Uterus (tissue), 2 donors: ENCODE measurements at regions not wholly inside any gene's neighbourhood (a gene's known extent, or its start where the extent isn't known, plus 50 kb on each side); places are given as distances from the start of the nearest gene placed in this dataset.

Experiments
- POLR2A ChIP-seq, 2 donors: fragments of 450-650 bp; IDR thresholded peaks; one replicate each; pipeline ENCODE4 v1.6.1; 2016; ENCODE audit warnings: antibody characterized with exemption in 2 of 2, mild to moderate bottlenecking in 1 of 2, moderate library complexity in 1 of 2
- TF ChIP-seq, protein P1 (sequence below), 4 experiments: fragments of 200-600 bp in 2 of 4; fragments of 450-650 bp in 2 of 4; sonication (generic) in 2 of 4; IDR thresholded peaks; one replicate each; pipeline ENCODE4 v1.5.1; 2016 to 2019; ENCODE audit warnings: antibody characterized with exemption in 4 of 4, mild to moderate bottlenecking in 2 of 4, moderate library complexity in 1 of 4

DNA sequence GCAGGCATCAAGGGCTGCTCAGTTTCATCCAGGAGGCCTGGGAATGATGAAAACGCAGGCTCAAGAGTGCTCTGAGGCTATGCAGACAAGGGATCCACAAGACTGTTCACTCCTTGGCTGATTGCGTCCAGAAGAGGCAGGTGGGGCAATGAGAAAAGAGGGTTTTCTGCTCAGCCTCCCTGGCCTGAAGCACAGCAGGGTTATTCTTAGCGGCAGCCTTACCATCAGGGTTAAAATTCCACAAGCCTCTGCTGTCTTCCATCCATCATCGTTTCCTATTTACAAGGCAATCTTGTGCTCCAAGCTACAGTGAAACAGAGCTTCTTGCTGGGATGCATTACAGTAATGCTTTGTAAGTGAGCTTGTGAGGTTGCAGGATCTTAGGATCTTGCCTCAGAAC lies 129.4 kb upstream of the SHH start:
- TF ChIP-seq POLR2A (IDR thresholded peaks at IDR 0.05), result no peak
- TF ChIP-seq, protein P1, sequence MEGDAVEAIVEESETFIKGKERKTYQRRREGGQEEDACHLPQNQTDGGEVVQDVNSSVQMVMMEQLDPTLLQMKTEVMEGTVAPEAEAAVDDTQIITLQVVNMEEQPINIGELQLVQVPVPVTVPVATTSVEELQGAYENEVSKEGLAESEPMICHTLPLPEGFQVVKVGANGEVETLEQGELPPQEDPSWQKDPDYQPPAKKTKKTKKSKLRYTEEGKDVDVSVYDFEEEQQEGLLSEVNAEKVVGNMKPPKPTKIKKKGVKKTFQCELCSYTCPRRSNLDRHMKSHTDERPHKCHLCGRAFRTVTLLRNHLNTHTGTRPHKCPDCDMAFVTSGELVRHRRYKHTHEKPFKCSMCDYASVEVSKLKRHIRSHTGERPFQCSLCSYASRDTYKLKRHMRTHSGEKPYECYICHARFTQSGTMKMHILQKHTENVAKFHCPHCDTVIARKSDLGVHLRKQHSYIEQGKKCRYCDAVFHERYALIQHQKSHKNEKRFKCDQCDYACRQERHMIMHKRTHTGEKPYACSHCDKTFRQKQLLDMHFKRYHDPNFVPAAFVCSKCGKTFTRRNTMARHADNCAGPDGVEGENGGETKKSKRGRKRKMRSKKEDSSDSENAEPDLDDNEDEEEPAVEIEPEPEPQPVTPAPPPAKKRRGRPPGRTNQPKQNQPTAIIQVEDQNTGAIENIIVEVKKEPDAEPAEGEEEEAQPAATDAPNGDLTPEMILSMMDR (IDR thresholded peaks at IDR 0.05), result no peak
